NCI-H2029 treated with DMSO at 0.1 percent for 48 hours (cell line): ENCODE measurements at regions not wholly inside any gene's neighbourhood (a gene's known extent, or its start where the extent isn't known, plus 50 kb on each side); places are given as distances from the start of the nearest gene placed in this dataset.
A peak's percentile ranks its signal among the peaks of the same experiment; 100 is the strongest.

Experiments used
- DNase-seq: peaks from one replicate; lab custom pipeline; 2025; lab: John Stamatoyannopoulos, UW

- DNase-seq: no peak
These were observed 180.5 kb upstream of the RBPJ start for GRCh38 chr4:26140150-26140898.

GRCh38 chr4:26141051-26141721, 179.6 kb upstream of the RBPJ start:
- no peak for DNase-seq

GRCh38 chr4:26141911-26142638, 178.7 kb upstream of the RBPJ start:
- DNase-seq: no peak

- DNase-seq: no peak
These were observed 176.2 kb upstream of the RBPJ start for GRCh38 chr4:26144526-26145155.

GRCh38 chr4:26145212-26145611, 175.6 kb upstream of the RBPJ start:
- no peak for DNase-seq

GRCh38 chr4:26148927-26149326, 171.9 kb upstream of the RBPJ start:
- DNase-seq: no peak

- no peak for DNase-seq
These were observed 169.9 kb upstream of the RBPJ start for GRCh38 chr4:26150948-26151347.

- no peak for DNase-seq
These were observed 169.2 kb upstream of the RBPJ start for GRCh38 chr4:26151615-26152014.

GRCh38 chr4:26152056-26152455, 168.8 kb upstream of the RBPJ start:
- DNase-seq: peak; percentile 11

GRCh38 chr4:26157541-26157940, 163.3 kb upstream of the RBPJ start:
- DNase-seq: no peak

GRCh38 chr4:26160591-26160990, 160.2 kb upstream of the RBPJ start:
- no peak for DNase-seq

- no peak for DNase-seq
These were observed 159.6 kb upstream of the RBPJ start for GRCh38 chr4:26161030-26161824.

GRCh38 chr4:26162101-26162500, 158.7 kb upstream of the RBPJ start:
- no peak for DNase-seq

- no peak for DNase-seq
These were observed 157.1 kb upstream of the RBPJ start for GRCh38 chr4:26163425-26164362.

GRCh38 chr4:26171501-26171900, 149.3 kb upstream of the RBPJ start:
- no peak for DNase-seq

- DNase-seq: no peak
These were observed 148.9 kb upstream of the RBPJ start for GRCh38 chr4:26171941-26172340.

- no peak for DNase-seq
These were observed 147.2 kb upstream of the RBPJ start for GRCh38 chr4:26173619-26174018.

GRCh38 chr4:26174027-26174426, 146.8 kb upstream of the RBPJ start:
- DNase-seq: no peak

- DNase-seq: no peak
These were observed 145.6 kb upstream of the RBPJ start for GRCh38 chr4:26175006-26175786.
